ELR (cell line): ENCODE measurements at regions not wholly inside any gene's neighbourhood (a gene's known extent, or its start where the extent isn't known, plus 50 kb on each side); places are given as distances from the start of the nearest gene placed in this dataset.

Source experiments
- DNase-seq: peaks from one replicate; pipeline ENCODE4 v3.0.0-alpha.2; 2015; ENCODE audit warnings: low read depth

DNA sequence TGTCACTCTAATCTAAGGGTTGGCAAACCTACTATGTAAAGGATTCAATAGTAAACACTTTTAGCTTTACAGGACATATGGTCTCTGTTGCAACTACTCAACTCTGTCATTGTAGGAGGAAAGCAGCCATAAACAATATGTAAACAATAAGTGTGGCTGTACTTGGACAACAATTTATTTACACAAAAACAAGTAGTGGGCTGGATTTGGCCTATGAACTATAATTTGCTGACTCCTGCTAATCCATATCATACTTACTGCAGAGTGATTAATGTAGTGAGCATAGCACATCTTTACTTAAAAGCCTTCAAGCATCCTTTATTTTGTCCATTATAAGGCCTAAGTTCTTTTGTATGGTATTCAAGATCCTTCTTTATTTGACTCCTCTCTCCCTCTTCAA is 441.9 kb downstream of the ZIC1 start:
- no peak for DNase-seq

DNA sequence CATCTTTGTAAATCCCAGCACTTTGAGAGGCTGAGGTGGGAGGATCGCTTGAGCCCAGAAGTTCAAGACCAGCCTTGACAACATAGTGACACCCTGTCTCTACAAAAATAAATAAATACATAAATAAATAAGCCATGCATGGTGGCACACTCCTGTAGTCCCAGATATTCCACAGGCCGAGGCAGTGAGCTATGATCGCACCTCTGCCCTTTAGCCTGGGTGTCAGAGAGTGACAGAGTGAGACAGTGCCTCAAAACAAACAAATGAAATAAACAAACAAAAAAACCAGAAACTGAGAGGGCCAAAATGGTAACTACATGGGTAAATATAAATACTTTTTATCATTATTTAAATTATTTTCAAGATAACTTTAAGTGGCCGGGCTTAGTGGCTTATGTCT is 445.4 kb downstream of the ZIC1 start:
- DNase-seq = no peak

DNA sequence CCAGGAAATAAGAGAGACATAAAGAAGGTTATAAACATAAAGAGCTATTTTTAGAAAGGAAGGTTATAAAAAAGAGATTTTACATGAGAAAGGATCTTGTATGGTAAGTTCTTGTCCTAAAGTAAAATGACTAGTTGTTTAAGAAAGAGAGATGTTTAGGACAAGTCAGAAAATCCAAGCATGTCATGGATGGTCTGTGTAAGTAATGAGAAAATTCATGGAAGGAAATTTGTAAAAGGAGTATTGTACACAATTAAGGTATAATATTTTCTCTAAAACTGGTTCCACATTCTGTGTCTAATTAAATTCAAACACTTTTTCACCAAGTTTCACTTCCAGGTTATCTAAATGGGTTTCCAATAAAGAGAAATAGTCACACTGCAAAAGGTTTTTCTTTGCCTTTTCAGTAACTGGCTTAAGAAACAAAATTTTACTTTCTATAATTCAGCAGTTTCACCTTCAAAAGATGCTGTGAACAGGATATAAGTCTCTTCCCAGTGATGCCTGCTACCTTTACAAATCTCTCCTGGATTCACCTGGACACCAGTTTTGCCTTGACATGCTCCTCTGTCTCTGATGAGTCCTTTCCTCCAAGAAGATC is 455.7 kb downstream of the ZIC1 start:
- DNase-seq = peak; percentile 24

DNA sequence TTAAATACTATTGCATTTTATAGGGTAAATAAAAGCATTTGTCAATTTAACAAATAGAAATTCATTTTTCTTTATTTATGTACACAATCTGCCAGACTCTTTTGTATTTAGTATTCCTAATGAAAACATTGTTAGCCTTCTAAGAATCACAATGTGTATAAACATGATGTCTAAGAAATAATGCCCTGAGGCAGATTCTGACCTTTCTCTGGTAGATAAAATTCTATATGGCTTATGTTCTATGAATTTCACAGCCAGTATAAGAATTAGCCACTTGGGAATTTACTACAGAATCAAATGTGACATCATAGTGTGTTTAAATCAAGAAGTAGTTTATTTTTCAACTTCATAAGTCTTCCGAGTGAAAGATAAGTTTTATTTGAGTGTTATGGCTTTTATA is 457.4 kb downstream of the ZIC1 start:
- DNase-seq = no peak

DNA sequence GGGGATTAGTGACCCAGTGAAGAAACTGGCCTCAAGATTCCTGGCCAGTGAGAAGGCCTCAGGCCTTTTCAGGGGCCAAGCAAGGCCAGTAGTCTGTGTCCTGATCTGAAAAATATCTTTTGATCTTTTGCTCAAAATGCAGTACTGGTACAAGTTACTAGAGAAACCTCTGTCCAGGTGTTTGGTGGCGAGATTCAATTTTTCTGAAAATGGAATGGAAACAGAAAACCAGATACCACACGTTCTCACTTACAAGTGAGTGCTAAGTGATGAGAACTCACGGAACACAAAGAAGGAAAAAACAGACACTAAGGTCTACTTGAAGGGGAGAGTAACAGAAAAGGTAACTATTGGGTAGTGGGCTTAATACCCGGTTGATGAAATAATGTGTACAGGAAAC is 463.4 kb downstream of the ZIC1 start:
- no peak for DNase-seq

DNA sequence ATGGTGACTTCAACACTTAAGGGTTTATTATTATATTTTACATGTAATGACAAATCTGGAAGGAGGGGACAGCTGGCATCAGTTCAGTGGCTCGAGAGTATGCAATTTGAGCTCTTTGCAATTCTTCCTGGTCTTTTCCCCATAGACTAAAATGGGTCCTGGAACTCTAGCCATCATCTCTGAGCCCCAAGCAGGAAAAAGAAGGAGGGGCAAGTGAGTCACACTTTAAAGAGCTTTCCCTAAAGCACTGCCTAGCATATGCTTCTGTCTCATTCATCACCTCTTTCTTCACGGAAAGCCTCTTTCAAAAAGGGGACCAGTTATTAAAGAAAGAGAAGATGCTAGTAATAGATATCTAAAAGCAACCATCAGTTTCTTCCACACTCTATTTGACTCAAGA is 466.3 kb downstream of the ZIC1 start:
- DNase-seq = peak; percentile 15

DNA sequence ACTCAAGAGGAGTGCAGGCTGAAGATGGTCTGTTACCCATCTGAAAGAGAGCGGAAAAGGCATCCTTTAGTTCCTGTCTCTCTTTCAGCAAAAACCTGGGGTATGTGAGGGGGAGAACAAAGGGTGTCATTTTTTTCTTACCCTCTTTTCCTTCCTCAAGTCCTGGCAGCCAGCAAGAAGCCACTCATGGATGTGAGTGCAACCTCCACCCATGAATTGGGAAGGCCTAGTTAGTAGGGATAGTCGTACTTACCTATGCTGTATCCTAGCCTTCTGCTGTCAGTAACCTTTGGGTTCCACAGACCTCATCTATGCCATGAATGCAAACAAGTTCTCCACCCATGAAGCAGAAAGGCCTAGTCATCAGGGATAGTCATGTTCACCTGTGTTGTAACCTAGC is 472.8 kb downstream of the ZIC1 start:
- DNase-seq = no peak

DNA sequence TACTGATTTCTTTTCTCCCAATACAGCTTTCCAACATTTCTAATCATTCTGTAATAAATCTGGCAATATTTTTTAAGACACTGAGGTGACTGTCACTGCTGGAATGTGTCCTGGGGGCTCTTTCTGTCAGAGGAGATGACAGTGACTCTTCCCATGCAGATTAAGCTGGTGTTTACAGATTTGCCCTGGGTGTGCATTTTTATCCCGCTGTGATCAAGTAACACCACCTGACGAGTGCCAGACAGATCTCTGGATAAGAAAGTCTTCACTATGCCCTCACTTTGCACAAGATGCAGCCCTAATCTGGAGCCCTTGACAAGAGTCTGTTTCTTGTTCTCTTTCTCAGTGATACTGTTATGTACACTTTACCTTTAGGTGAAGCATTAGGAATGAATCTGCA is 477.7 kb downstream of the ZIC1 start:
- DNase-seq = no peak

DNA sequence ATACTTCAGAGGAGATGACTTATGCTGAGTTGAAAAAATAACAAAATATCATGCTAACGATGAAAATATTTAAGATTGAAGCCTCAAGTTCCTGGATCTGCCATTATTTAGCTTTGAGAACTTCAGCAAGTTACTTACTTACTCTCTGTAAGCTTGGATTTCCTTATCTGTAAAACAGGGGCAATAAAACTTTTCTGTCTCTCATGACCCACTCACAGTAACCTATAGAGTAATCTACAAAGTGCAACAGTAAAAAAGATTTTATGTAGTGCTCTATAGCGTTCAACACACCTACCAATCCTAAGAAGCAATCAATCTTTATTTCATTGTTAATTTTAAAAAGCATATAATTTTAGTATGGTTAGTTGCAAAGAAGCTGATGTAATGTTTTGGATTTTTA is 478.6 kb downstream of the ZIC1 start:
- no peak for DNase-seq

DNA sequence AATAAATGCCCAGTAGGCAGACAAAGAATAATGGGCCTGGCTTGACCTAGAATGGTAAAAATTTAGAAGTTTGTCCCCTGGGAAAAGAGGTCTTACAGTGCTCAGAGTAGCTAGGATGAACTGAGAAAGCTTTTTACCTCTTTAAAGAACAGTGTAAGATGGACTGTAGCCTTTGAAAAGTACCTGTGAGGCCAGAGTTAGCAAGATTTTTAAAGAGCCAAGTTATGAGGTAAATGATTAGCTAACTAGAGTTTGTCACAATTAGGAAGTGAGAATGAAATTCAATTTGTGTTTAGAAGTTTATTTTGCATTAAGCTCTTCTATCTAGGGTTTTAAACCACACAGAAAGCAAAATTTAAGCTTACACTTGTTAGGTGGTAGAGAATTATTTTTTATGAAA is 480.9 kb downstream of the ZIC1 start:
- DNase-seq = no peak

DNA sequence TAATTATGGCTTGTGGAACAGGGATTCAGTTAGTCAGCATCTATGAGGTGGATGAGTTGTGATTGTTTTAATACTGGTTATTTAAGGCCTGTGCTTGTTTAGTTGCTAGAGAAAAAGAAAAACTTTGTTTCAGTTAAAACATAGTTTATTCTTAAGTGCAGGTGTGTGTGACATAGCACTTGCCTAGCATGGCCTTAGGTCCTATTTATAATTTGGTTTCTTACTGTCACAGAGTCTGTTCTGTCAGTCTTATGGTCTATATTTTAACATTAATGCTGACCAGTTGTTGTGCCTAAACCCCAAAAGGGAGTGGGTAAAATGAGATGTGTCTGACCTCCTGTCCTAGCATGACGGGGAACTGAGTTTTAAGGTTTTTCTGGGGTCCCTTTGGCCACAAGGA is 486.3 kb downstream of the ZIC1 start:
- no peak for DNase-seq

DNA sequence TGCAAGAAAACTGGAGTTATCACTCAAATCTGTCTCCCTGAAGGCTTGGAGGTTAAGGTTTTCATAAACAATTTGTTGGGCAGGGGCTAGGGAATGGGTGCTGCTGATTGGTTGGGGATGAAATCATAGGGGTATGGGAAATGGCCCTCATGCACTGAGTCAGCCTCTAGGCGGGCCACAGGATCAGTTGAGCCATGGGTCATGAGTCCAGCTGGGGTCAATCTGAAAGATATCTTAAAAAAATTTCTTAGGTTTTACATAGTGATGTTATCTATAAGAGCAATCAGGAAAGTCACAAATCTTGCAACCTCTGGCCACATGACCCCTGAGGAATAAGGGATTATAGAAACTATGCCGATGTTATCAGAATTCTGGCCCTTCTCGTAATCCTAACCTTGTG is 491.7 kb downstream of the ZIC1 start:
- no peak for DNase-seq

DNA sequence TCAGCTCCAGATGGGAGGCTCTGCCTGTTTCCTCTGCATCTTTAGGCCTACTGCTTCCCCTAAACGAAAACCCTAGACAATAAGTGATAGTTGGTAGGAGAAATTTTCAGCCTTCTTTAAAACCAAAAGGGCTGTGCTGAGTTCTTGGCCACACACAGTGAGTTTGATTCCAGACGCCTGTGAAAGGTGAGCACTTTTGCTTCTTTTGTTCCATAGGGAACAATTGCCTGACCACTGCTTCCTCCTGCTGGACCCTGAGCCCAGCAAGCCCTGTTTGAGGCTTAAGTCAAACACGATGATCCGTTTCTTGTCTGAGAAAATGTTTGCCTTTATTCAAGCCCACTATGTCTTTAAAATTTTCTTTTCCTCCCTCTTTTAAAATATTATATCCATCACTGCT is 493.9 kb downstream of the ZIC1 start:
- DNase-seq = no peak

DNA sequence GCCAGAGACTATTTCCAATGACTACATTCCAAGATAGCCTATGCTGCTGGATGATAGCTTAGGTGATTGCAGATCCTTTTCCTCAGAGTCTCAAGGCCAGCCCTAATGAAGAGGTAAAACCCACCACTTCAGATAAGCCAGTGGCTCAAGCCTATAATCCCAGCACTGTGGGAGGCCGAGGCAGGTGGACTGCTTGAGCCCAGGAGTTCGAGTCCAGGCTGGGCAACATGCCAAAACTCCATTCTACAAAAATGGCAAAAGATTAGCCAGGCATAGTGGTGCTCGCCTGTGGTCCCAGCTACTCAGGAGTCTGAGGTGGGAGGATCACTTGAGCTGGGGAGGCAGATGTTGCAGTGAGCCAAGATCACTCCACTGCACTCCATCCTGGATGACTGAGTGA is 495.3 kb downstream of the ZIC1 start:
- no peak for DNase-seq

DNA sequence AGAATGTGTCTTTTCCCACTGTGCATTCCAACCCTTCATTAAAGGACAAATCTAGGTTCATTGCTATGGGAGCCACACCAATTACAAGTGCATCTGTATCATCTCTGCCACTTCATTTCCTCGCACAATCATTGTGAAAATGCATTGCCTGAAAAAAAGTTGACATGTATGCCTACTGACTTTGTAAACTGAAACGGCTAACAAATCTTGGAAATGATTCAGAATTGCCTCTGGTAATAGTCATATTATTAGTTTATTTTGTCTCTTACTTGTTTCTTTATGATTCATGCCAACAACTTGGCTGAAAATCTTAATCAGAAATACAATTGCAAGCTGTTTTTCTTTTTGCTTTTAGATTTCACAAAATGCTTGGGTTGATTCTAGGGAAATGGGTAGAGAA is 497.1 kb downstream of the ZIC1 start:
- DNase-seq = peak; percentile 65

DNA sequence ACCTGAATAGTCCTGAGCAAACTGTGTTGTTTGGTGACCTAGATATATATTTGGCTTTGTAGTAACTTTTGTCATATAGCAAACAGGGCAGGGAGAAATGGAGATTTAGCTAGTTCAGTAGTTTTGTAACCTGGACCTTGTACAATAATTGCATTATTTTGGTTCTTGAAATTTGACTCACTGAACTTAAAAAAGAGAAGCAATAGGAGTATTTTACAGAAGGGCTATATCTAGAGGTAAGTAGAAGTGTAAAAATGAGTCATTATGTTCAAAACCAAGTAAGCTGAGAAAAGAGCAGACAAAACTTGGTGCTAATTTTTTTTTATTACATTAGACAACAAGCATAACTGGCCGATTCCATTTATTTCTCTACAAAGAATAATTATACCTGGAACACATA is 505.4 kb downstream of the ZIC1 start:
- DNase-seq = no peak

DNA sequence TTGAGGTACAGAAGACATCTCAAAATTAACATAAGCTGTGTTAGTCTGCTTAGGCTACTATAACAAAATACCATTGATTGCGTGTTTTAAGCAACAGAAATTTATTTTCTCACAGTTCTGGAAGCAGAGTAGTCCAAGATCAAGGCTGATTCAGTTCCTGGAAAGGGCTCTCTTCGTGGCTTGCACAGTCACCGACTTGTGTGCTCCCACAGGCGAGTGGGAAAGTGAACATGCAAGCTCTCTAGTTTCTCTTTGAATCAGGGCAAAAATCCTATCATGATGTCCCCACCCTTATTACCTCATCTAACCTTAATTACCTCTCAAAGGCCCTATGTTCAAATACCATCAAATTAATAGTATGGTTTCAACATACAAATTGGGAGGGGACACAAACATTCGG is 505.9 kb downstream of the ZIC1 start:
- peak; percentile 61 for DNase-seq

DNA sequence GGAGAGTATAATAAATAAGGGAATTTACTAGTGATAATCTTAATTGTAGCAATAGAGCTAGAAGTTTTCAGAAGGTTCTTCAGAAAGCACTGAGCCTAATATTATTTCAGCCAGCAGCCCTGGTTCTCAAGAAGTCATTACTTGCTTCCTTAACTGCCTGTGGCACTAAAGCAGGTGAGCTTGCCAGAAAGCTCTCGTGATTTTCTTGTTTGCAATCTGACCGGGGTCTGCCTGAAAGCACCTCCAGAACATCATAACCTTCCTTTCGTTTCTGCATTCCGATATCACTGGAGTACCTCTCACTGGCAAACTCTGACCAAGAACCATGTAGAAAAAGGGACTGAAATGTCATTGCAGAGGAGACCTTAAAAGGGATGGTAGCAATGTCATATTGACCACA is 510.3 kb downstream of the ZIC1 start:
- DNase-seq = no peak

DNA sequence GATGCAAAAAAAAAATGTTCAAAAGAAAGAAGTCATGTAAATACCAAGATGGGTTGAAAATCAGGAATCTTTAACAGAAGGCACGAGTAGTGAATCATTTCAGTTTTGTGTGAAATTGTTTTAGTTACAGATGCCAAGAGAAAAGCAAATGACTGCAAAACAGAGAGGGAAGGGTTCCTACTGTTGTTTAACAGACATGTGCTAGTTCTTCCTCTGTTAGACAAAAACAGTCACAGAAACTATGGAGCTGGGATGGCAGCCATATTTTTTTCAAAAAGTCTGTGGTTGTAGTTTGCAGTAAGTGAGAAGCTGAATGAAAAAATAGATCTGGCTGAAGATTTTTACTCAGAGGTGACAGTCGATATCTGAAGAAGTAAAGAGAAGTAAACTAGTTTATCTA is 511.9 kb downstream of the ZIC1 start:
- peak; percentile 16 for DNase-seq

DNA sequence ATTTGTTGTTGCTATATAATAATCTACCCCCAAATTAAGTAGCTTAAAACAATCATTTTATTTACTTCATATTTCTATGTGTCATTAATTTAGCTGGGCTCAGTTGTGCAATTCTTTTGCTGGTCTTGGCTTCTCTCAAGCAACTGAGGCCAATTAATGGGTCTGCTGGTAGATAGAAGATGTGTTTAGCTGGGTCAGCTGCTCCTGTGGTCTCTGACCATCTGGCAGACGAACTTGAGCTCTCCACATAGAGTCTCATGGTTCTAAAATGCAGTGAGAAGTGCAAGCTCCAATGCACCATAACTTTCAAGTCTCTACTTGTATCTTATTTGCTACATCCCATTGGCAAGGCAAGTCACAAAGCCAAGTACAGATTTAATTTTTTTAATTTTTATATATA is 515.6 kb downstream of the ZIC1 start:
- no peak for DNase-seq

DNA sequence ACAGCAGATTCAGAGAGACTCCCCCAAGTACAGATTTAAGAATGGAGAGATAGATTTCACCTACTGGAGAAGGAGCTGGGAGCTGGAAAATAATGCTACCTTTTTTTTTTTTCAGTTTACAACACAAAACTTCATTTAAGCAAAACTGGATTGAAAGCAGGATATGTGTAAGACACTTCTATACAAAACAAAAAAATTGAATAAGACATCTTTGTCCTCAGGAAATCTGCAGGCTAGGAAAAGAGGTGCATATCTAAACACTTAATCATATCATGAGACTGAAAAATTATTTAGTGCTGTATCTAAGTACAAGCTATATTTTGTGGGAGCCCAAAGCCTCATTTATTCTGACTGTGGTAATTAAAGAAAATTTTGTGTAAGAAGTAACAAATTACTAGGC is 516.1 kb downstream of the ZIC1 start:
- DNase-seq = peak; percentile 36

DNA sequence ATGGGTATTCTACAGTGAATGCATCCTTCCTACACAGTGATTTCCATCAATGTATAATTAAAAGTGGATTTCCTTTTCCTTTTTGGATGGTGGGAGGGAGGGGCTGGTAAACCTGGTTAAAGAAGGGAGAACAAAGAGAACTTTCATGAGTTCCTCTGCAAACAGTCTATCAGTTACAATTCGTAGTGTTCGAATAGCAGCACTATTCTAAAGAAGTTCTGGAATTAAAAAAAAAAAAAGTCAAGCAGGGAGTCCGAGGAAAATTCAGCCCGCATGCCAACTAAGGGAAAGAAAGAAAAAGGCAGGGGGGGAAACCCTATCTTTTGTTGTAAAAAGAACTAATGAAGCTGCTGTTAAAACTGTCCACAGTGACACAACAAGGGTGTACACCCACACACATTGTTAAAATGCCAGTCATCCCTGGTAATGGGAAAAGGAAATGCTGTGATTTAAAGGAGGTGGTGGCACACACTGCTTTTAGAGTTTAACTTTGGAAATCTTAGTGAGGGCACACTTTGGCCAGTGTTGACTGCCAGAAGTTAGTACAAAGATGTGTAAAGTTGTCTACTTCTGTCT is 521.2 kb downstream of the ZIC1 start:
- DNase-seq = peak; percentile 65

DNA sequence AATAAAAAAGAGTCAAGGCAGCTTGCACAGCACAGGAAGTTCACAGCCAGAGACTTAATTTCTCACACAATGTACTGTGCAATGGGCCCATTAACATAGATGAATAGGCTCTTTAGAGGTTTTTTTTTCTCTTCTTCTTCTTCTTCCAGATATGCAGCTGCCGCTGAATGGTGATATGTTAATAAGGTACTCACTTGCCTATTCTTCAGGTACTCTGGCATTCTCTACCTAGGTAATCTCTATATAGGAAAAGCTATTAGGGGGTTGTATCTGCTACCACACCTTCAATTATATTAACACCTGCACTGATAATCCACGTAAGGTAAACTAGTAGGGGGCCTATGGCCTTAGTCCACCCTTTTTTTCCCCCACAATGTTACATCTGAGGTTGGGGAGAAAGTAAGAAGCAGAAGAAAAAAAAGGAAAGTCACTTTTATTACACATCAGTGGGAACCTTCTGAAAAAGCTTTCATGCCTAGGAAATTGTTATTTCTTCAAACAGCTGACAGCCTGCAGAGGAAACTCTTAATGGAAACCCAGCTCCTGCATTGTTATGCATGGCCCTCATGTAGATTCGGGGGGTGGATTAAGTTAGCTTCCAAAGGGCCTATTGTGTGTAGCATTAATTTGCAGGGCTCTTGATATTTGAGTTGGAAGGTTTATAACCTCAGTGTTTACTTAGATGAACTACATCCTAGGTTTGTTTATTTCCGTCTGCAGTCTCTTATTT is 525.5 kb downstream of the ZIC1 start:
- no peak for DNase-seq

DNA sequence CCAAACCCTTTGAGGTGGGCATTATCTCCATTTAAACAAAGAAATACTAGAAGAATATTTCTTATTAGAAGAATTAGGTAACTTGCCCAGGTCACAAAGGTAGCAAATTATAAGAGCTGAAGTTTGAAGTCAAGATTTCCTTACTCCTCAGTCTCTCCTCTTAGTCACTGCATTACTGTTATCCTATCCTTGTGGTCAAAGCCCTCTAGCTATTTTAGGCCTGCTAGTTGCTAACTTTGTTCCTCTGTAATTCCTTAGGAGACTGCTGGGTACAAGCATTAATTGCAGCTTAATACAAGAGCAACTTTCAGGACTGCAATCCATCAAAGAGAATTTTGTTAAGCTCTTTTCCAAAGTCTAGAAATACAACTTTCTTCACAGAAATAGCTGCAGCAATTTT is 528.2 kb downstream of the ZIC1 start:
- peak; percentile 54 for DNase-seq
